ENCODE measurements at regions not wholly inside any gene's neighbourhood (a gene's known extent, or its start where the extent isn't known, plus 50 kb on each side); places are given as distances from the start of the nearest gene placed in this dataset.

DNA sequence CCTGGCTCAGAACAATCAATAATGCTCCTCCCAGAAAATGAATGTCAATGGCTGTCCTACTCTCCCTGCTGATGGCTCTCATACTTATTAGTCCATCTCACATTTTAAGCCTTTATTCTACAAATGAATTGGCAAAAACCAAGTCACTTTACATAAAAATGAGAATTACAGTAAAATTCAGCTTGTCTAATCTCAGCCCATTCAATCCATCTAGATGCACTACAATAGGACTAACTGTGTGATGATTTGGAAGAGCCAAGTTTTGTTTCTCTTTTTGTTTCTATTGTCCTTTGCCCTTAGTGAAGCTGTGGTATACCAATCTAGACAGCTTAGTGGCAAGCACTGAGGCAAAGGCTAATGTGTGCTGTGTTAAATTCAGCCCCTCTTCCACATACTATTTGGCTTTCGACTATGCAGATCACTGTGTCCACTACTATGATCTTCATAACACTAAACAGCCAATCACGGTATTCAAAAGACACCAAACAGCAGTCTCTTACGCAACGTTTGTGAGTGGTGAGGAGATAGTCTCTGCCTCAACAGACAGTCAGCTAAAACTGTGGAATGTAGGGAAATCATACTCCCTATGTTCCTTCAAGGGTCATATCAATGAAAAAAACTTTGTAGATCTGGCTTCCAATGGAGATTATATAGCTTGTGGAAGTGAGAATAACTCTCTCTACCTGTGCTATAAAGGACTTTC lies 140.8 kb upstream of the ZNF462 start:
- H3K79me2 ChIP-seq (ENCODE audit: insufficient read depth, low read length), result no peaks in the 10 kb centered on the region
- H3K4me1 ChIP-seq (ENCODE audit: insufficient read depth, low read length), result no peaks in the 10 kb centered on the region
- H4K20me1 ChIP-seq (ENCODE audit: insufficient read depth, low read length), result no peaks in the 10 kb centered on the region
- H3K4me2 ChIP-seq (ENCODE audit: insufficient read depth, low read length), result no peak overlapping the region
- no peak for ATAC-seq (ENCODE audit: insufficient read depth, low read depth)
- TF ChIP-seq, protein P1, sequence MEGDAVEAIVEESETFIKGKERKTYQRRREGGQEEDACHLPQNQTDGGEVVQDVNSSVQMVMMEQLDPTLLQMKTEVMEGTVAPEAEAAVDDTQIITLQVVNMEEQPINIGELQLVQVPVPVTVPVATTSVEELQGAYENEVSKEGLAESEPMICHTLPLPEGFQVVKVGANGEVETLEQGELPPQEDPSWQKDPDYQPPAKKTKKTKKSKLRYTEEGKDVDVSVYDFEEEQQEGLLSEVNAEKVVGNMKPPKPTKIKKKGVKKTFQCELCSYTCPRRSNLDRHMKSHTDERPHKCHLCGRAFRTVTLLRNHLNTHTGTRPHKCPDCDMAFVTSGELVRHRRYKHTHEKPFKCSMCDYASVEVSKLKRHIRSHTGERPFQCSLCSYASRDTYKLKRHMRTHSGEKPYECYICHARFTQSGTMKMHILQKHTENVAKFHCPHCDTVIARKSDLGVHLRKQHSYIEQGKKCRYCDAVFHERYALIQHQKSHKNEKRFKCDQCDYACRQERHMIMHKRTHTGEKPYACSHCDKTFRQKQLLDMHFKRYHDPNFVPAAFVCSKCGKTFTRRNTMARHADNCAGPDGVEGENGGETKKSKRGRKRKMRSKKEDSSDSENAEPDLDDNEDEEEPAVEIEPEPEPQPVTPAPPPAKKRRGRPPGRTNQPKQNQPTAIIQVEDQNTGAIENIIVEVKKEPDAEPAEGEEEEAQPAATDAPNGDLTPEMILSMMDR (IDR thresholded peaks at IDR 0.05; ENCODE audit: borderline replicate concordance, extremely low read depth, low read length, poor library complexity, severe bottlenecking), result no peak
- TF ChIP-seq EZH2 (IDR thresholded peaks at IDR 0.05; ENCODE audit: borderline replicate concordance, low read depth, low read length, severe bottlenecking), result no peak
- no peak overlapping the region for H3K4me3 ChIP-seq (ENCODE audit: low read depth in 1 of 2, low read length in 2 of 2)
- no peak overlapping the region for H2AFZ ChIP-seq (ENCODE audit: low read depth, low read length)
- DNase-seq, result no peak
- H3K9ac ChIP-seq (ENCODE audit: low read depth, low read length), result no peak overlapping the region
- no peaks in the 10 kb centered on the region for H3K9me3 ChIP-seq (ENCODE audit: insufficient read depth, low read length, severe bottlenecking)
- no peaks in the 10 kb centered on the region for H3K36me3 ChIP-seq (ENCODE audit: insufficient read depth, low read length)
- no peaks in the 10 kb centered on the region for H3K27me3 ChIP-seq (ENCODE audit: insufficient read depth, low read length, poor library complexity)
- H3K27ac ChIP-seq (ENCODE audit: low read length), result no peak overlapping the region

DNA sequence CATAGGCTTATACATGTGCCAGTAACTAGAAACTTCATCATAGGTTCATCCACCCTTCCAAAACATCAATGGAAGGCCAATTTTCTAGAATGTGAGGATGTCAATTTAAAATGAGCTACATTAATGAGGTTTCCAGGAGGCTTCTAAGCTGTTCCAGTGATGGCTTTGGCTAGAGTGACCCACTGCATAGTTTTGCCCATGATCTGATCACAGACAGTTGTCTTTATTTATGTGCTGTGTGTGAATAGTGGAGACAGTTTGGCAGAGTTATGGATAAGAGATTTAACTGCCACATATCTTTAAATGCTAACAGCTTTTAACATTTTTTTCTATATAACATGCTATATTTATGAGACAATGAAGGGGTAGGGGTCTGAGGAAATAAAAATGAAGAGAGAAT lies 139.0 kb upstream of the ZNF462 start:
- no peak for DNase-seq
- no peak overlapping the region for H3K27ac ChIP-seq (ENCODE audit: low read length)
- H3K4me3 ChIP-seq (ENCODE audit: low read depth in 1 of 2, low read length in 2 of 2), result no peak overlapping the region
- no peak for ATAC-seq (ENCODE audit: insufficient read depth, low read depth)
- no peak overlapping the region for H2AFZ ChIP-seq (ENCODE audit: low read depth, low read length)
- no peaks in the 10 kb centered on the region for H3K36me3 ChIP-seq (ENCODE audit: insufficient read depth, low read length)
- H3K9me3 ChIP-seq (ENCODE audit: insufficient read depth, low read length, severe bottlenecking), result no peaks in the 10 kb centered on the region
- H3K4me1 ChIP-seq (ENCODE audit: insufficient read depth, low read length), result no peaks in the 10 kb centered on the region
- no peak overlapping the region for H3K9ac ChIP-seq (ENCODE audit: low read depth, low read length)
- no peak overlapping the region for H3K4me2 ChIP-seq (ENCODE audit: insufficient read depth, low read length)
- no peaks in the 10 kb centered on the region for H3K79me2 ChIP-seq (ENCODE audit: insufficient read depth, low read length)
- TF ChIP-seq, protein P1 (IDR thresholded peaks at IDR 0.05; ENCODE audit: borderline replicate concordance, extremely low read depth, low read length, poor library complexity, severe bottlenecking), result no peak
- TF ChIP-seq EZH2 (IDR thresholded peaks at IDR 0.05; ENCODE audit: borderline replicate concordance, low read depth, low read length, severe bottlenecking), result no peak
- no peaks in the 10 kb centered on the region for H4K20me1 ChIP-seq (ENCODE audit: insufficient read depth, low read length)
- H3K27me3 ChIP-seq (ENCODE audit: insufficient read depth, low read length, poor library complexity), result no peaks in the 10 kb centered on the region

DNA sequence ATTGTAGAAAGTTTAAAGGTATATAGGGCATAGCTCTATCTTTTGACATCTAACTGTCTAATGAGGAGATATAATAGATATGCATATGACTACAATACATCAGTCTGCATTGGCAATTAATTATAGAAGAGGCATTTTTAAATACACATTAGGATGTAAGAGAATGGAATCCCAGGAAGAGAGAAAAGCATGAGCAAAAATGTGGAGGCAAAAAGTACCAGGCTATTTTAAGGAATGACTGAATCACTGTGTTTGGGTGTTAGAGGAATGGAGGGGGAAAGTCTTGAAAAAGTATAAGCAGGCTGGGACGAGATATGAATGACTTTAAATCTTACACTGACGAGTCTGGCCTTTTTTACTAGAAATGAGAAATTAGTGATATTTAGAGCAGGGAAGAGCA lies 138.4 kb upstream of the ZNF462 start:
- Histone ChIP-seq H3K27ac (ENCODE audit: low read length) (no peak overlapping the region), H3K9ac (ENCODE audit: low read depth, low read length) (no peak overlapping the region), H3K4me1 (ENCODE audit: insufficient read depth, low read length) (no peaks in the 10 kb centered on the region), H3K36me3 (ENCODE audit: insufficient read depth, low read length) (no peaks in the 10 kb centered on the region), H2AFZ (ENCODE audit: low read depth, low read length) (no peak overlapping the region), H3K9me3 (ENCODE audit: insufficient read depth, low read length, severe bottlenecking) (no peaks in the 10 kb centered on the region), H3K4me3 (ENCODE audit: low read depth in 1 of 2, low read length in 2 of 2) (no peak overlapping the region), H3K79me2 (ENCODE audit: insufficient read depth, low read length) (no peaks in the 10 kb centered on the region), H4K20me1 (ENCODE audit: insufficient read depth, low read length) (no peaks in the 10 kb centered on the region), H3K27me3 (ENCODE audit: insufficient read depth, low read length, poor library complexity) (no peaks in the 10 kb centered on the region), H3K4me2 (ENCODE audit: insufficient read depth, low read length) (no peak overlapping the region)
- TF ChIP-seq EZH2 (IDR thresholded peaks at IDR 0.05; ENCODE audit: borderline replicate concordance, low read depth, low read length, severe bottlenecking), result no peak
- TF ChIP-seq, protein P1 (IDR thresholded peaks at IDR 0.05; ENCODE audit: borderline replicate concordance, extremely low read depth, low read length, poor library complexity, severe bottlenecking), result no peak
- no peak for ATAC-seq (ENCODE audit: insufficient read depth, low read depth)
- DNase-seq, result no peak

Measured in DND-41 (cell line).